ENCODE measurements at regions not wholly inside any gene's neighbourhood (a gene's known extent, or its start where the extent isn't known, plus 50 kb on each side); places are given as distances from the start of the nearest gene placed in this dataset.

DNA sequence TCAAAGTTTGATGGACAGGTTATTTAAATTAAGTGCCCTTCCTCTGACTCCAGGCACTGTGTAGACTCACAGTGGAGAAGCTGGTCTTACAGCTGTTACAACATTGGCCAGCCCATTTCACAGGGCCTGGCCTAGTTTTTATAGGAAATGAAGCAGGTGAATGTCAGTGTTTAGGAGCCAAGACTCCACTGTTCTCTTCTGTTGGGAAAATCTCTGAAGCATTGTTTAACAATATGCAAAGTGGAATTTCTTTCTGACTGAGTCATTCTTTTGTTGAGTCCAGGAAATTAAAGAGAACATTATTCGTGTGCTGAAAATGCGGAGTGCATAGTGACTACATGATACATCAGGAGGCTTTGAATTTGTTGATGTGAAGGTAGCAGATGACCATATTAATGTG is 64.7 kb downstream of the ARRDC4 start:
- intact Hi-C loops (cut with DNase I) = no loop called here
- ATAC-seq (no peak), DNase-seq (no peak)

DNA sequence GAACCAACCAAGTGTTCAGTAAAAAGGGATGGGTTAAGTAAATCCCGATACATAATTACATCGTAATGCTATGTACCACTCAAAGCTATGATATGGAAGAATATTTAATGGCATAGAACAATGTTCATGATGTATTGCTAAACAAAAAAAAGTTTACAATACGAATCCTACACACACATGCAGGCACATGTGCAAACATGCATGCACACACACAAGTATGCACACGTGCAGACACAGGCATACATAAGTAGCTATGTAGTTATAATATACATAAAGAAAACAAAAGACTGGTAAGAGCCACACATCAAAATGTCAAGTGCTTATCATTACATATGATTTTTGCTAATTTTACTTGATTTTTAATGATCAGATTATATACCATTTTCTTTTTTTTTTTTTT is 74.2 kb downstream of the ARRDC4 start:
- intact Hi-C loops (cut with DNase I) = no loop called here
- ATAC-seq = no peak
- DNase-seq = no peak

DNA sequence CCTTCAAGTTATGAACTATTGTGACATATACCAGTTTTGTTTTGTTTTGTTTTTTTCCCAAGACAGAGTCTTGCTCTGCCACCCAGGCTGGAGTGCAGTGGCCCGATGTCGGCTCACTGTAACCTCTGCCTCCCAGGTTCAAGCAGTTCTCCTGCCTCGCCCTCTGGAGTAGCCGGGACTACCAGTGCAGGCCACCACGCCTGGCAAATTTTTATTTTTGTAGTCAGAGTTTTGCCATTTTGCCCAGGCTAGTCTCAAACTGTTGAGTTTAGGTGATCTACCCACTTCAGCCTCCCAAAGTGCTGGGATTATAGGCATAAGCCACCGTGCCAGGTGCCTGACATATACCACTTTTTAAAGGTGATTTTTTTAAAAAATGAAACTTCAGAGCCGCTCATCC is 74.6 kb downstream of the ARRDC4 start:
- no peak for DNase-seq
- intact Hi-C loops (cut with DNase I) = no loop called here
- ATAC-seq = no peak

DNA sequence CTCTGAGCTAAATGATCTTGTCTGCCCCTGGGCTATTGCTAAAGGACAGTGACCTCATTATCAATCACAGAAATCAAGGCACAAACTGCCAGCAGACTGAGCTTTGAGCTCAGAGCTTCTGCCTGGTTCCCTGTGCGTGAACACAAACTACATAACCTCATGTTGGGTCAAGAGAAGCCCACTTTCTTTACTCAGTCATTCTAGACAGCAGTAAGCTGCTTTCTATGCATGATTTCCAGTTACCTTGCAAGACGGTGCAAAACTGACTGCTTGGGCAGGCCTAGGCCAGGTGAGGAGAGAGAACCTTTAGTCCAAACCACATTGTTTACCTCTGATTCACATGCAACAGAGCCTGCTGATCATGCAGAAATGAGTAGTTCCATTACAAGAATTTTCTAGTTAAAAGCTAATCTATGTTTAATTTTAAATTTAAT is 75.1 kb downstream of the ARRDC4 start:
- intact Hi-C loops (cut with DNase I) = no loop called here
- ATAC-seq (no peak), DNase-seq (no peak)

DNA sequence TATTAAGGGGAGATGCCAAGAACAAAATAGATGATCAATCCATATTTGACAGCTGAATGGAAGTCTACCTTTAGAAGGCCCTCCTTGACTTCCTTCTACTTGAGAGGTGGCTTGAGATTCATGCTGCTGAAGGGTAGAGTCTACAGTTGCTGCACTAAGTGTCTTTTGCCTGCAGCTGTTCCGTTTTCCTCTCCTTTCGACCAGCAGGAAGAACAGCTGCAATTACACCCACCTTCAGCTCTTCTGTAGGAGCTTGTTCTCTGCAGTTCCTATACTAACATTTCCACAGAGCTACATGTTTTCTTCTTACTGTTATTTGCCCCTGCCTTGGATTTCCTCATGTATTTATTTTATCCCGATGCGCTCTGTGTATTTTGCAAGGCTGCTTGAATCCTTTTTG is 79.1 kb downstream of the ARRDC4 start:
- DNase-seq (no peak), ATAC-seq (no peak)
- intact Hi-C loops (cut with DNase I) = no loop called here

DNA sequence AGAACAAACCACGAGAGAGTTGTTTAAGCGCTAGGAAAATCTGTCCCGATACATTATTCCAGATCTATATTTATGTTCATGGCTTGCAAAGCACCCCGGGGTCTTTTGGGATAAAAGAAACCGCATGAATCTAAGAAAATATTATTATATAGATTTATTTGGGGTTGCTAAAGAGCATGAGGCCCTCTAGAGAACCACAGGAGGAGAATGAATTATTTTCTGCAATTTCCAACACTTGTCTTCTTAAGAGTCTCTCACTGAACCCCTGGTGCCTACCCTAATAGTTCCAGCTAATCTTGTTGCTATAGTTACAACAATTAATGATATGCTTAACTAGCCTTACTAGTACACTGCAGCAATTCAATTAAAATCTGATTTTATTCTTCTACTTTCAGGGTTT is 79.6 kb downstream of the ARRDC4 start:
- DNase-seq = no peak
- intact Hi-C loops (cut with DNase I) = no loop called here
- ATAC-seq = no peak

DNA sequence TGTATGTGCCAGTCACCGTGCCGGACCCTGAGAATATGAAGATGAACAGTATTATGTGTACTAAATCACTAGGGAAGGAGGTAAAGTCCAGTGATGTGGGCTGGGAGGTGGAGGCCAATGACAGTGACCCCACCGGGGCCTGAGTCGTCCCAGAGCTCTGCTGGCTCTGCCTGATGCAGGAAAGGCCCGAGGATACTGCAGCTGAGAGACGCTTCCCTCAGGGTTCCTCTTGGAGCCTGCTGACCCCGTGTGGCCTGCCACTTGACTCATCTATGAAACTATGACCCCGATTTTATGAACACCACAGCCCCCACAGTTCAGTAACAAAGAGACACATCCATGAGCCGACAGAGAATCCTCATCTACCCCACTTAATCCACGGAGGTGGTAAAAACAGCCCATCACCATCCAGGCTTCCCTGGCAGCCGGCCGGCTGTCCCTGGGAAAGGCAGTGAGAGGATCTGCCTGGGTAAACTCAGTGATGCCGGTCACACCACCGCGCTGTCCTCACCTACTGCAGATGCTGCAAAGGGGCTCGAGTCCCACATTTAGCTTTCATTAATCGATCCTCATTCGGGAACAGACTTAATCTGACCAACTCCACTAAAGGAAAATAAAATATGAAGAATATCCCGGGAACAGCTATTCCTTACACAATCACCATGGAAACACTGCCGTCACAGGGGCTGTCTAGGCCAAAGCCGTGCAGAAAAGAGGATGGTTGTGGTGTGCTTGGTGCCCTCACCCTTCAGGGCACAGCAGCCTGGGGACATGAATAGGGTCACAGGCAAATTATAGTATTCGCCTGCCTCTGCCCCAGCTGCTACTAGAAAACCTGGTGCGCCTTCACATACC is 82.9 kb downstream of the ARRDC4 start:
- ATAC-seq (no peak), DNase-seq (no peak)
- intact Hi-C loops (cut with DNase I) = no loop called here

DNA sequence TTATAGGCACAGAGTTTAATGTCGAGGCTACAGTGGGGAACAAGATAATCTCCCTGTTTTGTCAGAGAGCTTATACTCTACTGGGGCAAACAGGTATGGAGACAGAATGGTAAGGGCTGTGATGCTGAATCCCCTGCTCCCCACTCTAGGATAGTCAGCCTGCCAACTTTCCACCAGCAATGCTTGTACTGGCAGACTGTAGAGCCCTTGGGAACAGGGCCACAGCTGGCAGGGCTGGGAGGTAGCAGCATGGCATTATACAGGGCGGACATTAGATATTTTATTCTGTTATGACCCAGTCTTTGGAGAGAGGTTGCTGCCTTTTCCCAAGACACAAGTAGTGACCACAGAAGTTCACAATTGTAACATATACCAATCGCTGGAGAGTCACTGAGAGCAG is 91.2 kb downstream of the ARRDC4 start:
- no peak for DNase-seq
- ATAC-seq = no peak
- intact Hi-C loops (cut with DNase I) = no loop called here

DNA sequence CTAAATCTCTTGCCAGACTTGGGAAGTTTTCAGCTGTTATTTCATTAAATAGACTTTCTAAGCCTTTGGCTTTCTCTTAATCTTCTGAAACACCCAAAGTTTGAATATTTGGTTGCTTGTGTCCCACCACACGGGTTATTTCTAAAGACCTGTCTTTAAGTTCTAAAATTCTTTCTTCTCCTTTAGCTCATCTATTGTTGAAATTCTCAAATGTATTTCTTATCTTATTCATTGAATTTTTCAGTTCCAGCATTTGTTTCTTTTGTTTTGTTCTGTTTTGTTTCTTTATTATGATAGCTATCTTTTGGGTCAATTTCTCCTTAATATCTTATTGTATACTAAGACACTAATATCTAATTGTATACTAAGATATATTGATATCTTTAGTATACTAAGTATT is 97.0 kb downstream of the ARRDC4 start:
- intact Hi-C loops (cut with DNase I) = no loop called here
- no peak for ATAC-seq

DNA sequence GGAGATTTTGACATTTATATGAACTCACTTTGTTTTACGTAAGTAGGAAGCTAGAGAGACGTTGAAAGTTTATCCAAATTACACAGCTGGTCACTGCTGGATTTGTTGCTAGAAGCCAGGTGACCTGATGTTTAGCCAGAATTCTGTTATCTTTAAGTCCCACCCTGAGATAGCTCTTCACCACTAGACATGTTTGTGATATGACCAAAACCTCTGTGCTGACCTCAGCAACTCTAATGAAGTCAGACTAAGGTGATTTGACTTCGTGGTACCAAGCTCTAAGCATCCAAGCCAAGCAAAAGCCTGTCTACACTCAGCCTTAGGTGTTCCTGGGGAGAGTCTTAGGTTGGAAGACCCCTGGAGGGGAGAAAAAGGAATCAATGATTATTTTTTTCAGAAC is 102.4 kb downstream of the ARRDC4 start:
- intact Hi-C loops (cut with DNase I) = no loop called here
- no peak for ATAC-seq
- DNase-seq = no peak

More for the DNA sequence above, 97.0 kb downstream of the ARRDC4 start:
- DNase-seq = no peak

DNA sequence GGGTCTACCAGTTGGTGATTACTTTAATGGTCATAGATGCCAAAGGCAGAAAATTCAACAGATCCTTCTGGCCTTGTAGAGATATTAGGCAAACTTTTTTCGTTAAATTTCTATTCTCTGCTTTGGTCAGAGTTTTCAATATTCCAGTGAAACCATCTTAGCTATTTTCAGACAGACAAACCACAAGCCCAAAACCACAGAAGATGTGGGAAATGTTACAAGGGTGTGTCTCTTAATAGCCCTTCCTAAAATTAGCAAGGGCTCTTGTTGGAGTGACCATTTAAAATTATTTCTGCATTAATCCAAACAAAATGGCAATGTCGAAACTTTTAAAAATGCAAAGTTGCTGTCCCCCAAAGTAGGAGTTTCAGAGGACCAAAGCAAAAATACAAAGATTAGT is 102.8 kb downstream of the ARRDC4 start:
- DNase-seq (no peak), ATAC-seq (no peak)
- intact Hi-C loops (cut with DNase I) = no loop called here

DNA sequence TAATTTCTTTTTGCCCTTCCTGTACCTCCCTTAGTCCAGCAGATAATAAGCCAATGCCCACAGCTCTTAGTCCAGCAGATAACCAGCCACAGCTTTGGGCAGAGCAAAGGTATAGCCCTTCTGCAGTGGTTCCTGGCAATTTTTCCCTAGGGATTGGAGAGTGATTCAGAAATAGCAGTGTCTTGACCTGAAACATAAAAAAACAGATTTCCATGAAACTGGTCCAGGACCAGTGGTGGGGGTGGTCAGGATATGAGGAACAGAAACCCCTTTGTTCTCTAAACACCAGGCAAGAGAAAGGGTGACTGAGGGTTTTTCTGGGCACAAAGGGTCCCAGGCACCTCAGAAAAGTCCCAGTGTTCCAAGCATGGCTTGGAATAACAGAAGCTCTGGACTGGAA is 103.4 kb downstream of the ARRDC4 start:
- DNase-seq = no peak
- no peak for ATAC-seq
- intact Hi-C loops (cut with DNase I) = no loop called here

DNA sequence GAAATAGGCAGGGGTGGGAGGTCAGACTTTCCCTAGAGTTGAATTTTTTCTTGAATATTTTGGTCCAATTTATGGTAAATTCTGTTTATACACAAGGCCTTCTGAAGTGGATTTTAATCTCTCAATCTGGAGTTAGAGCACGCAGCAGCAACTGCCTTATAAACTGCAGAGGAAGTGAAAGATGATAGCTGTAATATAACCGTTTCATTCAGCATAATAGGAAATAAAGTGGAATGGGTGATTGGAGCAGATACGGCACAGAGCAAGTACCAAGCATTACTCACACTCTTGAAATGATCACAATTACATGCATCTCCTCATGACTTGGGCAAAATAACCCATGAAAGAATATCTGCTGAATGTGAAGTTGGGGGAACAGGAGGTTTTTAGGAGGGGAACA is 106.8 kb downstream of the ARRDC4 start:
- intact Hi-C loops (cut with DNase I) = no loop called here
- ATAC-seq (no peak), DNase-seq (no peak)

DNA sequence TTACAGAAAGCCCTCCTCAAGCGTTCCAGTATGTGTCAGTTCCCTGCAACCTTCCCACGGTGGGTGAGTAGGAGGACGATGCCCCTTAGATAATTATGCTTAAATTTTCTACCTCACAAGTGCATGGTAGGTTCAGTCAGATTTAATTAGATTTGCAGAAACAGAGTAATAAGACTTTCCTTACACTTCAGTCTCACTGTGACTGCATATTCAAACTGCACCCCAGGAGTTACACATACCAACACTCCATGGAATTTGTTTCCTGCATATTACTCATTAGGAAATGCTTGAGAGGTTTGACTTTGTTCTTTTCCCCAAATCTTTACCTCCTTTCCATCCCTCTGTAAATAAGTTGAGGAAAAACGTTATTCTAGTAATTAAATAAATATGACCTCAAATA is 108.8 kb downstream of the ARRDC4 start:
- ATAC-seq = no peak
- intact Hi-C loops (cut with DNase I) = no loop called here

DNA sequence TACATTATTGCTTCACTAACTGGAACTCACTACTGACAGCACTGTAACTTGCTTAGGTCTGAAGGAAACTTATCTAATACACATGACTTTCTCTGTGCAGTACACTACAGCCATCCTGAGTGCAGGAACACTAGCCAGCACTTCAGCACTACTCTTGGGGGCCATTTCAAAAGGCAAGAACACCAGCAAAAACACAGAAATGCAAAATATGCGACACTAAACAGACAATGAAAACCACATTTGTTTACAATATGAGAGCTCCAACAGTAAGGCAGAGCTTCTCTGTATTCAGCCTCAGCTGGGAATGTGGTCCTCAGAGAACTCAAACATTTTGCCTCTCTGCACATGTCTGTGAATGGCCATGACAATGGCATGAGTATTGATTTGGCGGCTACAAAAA is 109.6 kb downstream of the ARRDC4 start:
- ATAC-seq (no peak), DNase-seq (no peak)
- intact Hi-C loops (cut with DNase I) = no loop called here

More for the DNA sequence above, 108.8 kb downstream of the ARRDC4 start:
- DNase-seq = no peak

DNA sequence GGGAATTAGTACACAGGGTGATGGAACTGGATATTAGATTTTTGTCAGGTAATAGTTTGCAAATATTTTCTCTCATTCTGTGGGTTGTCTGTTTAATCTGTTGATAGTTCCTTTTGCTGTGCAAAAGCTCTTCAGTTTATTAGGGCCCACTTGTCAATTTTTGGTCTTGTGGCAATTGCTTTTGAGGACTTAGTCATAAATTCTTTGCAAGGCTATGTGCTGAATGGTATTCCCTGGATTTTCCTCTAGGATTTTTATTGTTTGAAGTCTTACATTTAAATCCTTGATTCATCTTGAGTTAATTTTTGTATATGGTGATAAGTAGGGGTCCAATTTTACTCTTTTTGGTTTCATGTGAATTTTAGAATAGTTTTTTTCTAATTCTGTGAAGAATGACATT is 111.3 kb downstream of the ARRDC4 start:
- intact Hi-C loops (cut with DNase I) = no loop called here
- ATAC-seq = no peak

DNA sequence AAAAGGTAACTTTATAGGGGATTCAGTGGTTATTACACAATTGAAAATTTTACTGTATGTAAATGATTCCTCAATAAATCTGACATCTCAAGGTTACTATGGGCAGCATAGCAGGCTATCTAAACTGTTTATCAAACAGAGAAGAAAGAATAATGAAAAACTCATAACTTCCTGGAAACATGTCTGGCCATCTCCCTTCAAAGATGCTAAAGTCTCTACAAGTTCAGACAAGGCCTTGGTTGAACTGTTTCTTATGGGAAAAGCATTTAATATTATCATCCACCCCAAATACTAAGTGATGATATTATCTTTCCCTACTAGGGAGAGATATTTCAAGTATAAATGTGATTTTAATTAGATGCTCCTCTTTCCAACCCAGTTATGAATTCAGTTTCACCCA is 114.9 kb downstream of the ARRDC4 start:
- DNase-seq = no peak
- intact Hi-C loops (cut with DNase I) = no loop called here
- no peak for ATAC-seq

More for the DNA sequence above, 111.3 kb downstream of the ARRDC4 start:
- no peak for DNase-seq

DNA sequence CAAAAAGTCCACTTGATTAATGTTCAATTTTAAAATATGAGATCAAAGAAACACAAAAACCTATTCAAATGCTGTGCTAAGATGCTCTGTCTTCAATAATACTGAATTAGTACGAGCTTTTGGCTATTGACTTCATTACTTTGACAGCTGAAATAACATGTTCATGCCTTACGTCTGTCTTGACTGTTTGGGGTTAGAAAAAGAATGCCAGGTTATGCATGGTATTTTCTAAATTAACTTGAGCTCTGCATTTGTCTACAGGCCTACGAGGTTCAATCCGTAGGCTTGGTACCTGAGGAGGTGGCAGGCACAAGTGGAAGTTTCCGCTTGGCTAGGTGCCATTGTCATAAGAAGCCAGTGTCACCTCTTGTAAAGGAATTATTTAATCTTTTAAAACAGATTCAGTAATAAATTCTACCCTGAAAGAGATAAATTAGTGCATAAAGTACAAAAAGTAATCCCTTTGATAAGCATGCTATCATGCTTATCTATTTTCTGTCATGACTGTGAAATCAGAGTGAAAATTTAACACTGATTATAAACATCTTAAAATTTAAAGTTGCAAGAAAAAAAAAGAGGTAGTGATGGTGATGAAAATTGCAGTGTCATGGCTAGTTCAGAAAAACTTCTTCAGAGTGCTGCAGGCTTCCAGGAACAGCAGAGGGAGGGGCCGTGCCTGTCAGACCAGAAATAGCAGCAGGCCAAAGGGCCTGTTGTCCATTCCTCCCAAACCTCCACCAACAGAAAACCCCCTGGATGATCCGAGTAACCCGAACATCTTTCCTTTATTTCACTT is 115.7 kb downstream of the ARRDC4 start:
- intact Hi-C loops (cut with DNase I) = no loop called here
- DNase-seq (peak; percentile 55), ATAC-seq (peak; percentile 89 to 97)

DNA sequence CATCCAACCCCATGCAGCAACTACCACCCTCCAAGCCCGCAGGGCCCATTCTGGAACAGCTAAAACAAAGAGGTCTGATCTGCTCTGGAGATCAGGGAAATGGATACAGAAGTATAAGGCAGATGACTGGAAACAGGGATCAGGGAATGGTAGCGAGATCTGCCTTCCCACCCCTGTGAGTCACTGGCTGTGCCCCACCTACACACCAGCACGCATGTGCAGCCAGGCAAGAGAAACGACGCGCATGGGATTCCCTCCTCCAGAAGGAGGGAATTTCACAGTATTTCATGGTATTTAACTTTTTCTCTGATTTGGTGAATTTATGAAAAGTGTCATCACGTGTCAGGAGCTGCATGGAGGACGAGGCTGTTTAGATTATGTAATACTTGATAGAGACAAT is 116.7 kb downstream of the ARRDC4 start:
- DNase-seq (peak; percentile 58), ATAC-seq (peak; percentile 70 to 95)
- intact Hi-C loops (cut with DNase I) = no loop called here

DNA sequence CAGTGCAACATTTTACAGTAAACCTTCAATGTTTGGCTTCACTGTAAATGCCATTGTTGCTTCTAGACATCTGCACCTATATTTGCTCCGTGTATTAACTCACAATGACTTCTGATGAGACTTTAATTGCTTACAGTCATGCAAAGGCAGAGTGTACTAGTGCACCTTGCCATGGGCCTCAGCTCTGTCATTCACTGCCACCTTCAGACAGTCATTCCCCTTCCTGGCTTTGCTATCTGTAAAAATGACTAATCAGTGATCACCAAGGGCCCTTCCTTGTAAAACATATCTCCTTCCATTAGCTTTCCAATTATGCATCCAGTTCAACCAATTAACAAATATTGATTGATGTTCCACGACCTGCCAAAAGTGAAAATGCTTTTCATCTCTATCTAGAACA is 120.3 kb downstream of the ARRDC4 start:
- intact Hi-C loops (cut with DNase I) = loop anchor here in 1 of 2 donors (5.0 kb wide), 1 partner anchor 173 kb away; no protein-coding TSS in a partner anchor
- DNase-seq (no peak), ATAC-seq (no peak)
